HG03469 (cell line): ENCODE measurements at regions not wholly inside any gene's neighbourhood (a gene's known extent, or its start where the extent isn't known, plus 50 kb on each side); places are given as distances from the start of the nearest gene placed in this dataset.

ENCODE experiments used
- ATAC-seq: cut with Tn5 transposase; IDR thresholded peaks from one replicate; pipeline ENCODE4 v1.9.1; 2021; ENCODE audit warnings: mild to moderate bottlenecking, moderate library complexity, moderate number of reproducible peaks; ENCODE audit not compliant: unreplicated experiment

DNA sequence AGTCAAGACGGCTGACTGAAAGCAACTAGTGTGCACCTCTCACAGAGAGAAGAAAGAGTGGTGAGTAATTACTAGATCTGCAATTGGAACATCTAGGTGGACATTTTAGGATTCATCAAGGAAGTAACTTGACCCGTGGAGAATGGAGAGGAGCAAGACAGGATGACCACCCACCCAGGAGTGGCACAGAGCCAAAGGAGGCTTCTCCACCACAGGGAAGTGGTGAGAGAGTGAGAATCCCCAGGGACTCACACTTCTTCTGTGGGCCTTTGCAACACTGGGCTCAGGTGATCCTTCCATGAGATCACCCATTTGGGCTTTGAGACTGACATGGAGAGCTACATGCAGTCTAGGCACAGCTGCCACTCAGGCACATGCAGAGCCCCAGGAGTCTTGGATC, 132.8 kb upstream of the GALNT5 start:
- ATAC-seq, result no peak

DNA sequence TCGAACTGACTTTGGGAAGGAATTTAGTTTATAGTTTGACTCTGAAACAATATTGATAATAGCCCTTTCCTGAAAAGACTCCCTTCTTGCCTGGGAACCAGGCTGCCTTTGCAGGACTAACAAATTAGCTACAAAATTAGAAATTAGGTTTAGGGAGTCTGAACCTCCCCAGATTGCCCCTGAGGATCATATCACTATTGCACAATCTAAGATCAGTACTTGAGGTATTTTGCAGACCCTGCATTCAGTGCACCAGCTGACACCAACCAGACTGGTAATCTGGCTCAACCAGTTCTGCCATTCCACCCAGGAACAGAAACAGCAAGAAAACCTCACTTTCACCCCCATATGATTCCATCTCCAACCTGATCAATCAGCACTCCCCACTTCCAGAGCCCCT, 131.8 kb upstream of the GALNT5 start:
- ATAC-seq, result no peak

- ATAC-seq, result no peak
Measured at GRCh38 chr2:157127249-157128012, 130.1 kb upstream of the GALNT5 start.

GRCh38 chr2:157143901-157144300, 113.6 kb upstream of the GALNT5 start:
- ATAC-seq, result no peak

- no peak for ATAC-seq
Measured at GRCh38 chr2:157149270-157149669, 108.2 kb upstream of the GALNT5 start.

DNA sequence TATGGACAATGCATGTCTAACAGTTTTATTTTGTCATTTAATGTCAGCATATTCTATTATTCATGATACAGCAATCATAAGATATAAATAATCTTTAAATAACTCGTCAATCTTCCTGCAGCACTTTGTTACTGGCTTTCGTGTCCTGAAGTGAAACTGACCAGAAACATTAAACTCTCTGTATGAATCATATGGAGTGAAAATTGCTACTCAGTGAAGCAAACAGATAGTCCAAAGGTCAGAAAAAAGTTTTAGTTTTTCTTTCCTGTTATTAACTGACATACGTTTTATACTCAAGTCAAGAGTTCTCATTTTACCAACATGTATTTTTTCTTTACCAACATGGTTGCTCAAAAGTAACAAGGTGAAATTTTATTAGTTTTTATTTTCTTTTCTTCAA, 106.8 kb upstream of the GALNT5 start:
- ATAC-seq, result peak; percentile 97

DNA sequence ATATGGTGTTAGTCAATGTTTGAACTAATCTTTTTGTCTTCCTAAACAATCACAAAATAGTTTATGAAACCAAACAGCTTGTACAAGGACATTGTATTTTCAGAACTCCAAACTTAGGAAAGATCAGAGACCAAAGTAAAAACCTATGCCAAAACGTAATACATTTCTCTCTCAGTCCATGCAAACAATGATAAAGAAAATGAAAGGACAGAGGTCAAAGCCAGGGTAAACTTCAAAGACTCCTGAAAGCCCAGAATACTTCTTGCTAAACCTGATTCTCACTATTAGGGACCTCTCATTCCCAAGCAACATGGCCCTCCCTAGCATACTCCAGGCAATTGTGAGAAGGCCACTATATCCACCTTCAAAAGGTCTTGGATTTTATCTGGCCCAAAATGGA, 105.1 kb upstream of the GALNT5 start:
- ATAC-seq, result no peak

- ATAC-seq, result no peak
Measured at GRCh38 chr2:157155992-157156391, 101.5 kb upstream of the GALNT5 start.

GRCh38 chr2:157158111-157158510, 99.4 kb upstream of the GALNT5 start:
- no peak for ATAC-seq

- no peak for ATAC-seq
Measured at GRCh38 chr2:157159221-157159934, 98.1 kb upstream of the GALNT5 start.

GRCh38 chr2:157160111-157160510, 97.4 kb upstream of the GALNT5 start:
- ATAC-seq, result no peak

DNA sequence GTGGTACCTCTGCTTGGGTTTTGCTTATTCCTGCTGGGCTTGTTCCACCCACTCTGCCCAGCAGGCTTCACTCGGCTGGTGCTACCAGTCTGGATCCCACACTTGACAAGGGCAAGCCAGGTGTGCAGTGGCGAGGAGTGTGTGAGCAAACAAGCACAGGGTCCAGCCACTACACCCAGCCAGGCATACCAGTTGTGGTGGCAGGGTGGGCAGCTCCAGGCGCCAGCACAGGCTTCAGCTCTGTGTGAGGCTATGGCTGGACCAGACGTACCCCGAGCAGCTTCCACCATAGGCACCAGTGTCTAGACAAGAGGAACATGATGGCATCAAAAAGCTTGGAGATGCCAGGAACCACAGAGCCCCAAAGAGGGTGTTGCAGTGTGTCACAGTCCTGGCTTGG, 93.1 kb upstream of the GALNT5 start:
- no peak for ATAC-seq

GRCh38 chr2:157164891-157165290, 92.6 kb upstream of the GALNT5 start:
- ATAC-seq, result no peak

GRCh38 chr2:157168501-157168900, 89.0 kb upstream of the GALNT5 start:
- no peak for ATAC-seq

DNA sequence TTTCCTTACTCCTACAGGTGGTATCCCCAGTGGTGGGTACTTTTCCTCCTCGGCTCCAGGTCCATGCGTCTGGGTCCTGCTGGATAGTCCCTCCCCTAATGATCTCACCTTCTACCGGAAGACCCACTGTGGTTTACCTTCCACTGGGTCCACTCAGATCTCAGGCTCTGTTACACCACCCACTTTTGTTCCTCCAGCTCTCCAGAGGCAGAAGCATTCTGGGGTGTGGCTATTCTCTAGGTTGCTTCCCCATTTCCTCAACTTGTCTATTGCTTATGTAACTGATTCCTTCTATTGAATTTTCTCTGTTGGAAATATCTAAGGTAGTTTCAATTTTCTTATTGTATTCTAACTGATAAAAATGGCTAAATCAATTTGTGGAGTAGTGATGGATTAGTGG, 87.6 kb upstream of the GALNT5 start:
- ATAC-seq, result no peak

DNA sequence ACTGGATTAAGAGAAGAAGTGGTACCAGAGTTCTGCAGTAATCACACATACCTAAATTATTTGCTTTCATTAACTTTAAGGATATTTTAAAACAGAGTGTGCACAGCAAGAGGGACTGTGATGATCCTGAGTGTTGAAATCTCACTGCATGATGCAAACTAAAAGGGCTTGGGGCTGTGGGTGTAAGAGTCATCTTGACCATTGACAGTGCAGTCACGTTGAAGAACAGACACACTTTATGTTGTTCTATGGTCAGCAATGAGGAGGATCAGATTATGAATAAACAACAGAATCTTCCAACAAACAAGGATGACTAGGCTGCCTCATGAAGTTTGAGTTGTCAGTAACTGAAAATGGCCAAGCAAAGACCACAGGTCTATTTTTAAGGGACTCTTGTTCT, 87.2 kb upstream of the GALNT5 start:
- no peak for ATAC-seq

DNA sequence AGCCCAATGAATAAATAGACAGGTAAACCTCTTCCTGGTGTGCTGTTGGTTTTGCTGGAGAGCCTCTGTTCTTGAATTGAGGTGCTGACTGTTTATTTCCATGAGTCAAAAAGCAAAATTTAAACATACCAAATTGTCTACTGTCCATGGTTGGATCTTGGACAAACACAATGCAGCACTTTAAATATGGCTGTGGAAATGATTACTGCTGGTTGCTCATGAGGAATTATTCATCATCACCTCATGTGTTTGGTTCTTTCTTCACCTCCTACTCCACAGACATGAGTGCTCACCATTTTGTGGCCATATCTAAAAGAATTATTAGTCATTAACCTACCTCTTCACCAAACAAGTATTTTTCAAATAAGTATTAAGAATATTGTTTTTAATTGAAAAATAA, 85.3 kb upstream of the GALNT5 start:
- ATAC-seq, result no peak

DNA sequence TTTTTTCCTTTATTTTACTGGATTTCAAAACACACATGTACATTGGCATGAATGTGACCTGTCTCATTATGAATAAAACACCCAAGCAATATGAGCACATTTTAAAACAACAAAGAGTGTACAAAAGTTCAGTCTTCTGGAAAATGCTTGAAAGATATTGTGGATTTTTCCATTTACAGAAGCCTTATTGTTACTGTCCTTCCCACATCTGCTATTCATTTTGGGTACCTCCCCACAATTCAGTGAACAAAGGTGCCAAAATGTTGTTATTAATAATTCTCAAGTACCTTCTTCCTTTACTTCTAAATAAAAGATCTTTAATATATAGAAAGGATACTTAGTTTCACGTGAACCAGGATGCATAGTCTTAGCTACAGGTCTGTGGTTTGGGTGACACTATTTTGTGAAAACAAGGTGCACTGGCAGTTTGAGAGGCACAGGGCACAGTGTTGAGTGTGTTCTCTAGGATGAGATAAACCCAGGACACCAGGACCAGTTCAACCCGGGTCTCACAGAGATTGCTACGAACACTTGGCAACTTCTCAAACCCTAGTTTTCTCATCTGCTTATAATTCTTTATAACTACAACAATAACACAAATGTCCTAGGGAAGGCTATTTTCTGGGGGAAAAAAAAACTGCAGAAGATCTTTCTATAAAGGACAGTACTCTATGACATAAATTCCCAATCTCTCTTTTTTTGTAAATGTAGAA, 84.5 kb upstream of the GALNT5 start:
- no peak for ATAC-seq

DNA sequence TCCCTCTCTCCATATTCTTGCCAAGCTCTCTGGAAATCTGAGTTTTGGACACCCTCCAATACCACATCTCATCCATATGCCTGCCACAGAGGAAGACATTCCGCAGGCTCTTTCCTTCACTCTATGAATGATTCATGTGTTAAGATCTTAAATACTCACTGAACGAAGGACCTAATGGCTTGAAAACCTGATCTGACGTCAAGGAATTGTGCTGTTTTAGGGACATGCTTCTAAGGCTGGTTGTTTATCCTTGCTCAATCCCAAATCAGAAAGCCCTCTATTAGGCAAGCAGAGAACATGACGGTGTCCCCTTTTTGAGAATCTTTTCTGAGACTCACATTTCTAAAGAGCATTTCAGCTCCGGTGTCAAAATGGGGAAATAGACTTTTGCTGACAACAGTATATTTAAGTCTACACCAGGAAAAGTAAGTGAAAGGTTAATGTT, 83.7 kb upstream of the GALNT5 start:
- no peak for ATAC-seq

- no peak for ATAC-seq
Measured at GRCh38 chr2:157174321-157174720, 83.2 kb upstream of the GALNT5 start.

GRCh38 chr2:157176602-157177001, 80.9 kb upstream of the GALNT5 start:
- ATAC-seq, result no peak

- no peak for ATAC-seq
Measured at GRCh38 chr2:157178874-157179273, 78.6 kb upstream of the GALNT5 start.
